ENCODE measurements at regions not wholly inside any gene's neighbourhood (a gene's known extent, or its start where the extent isn't known, plus 50 kb on each side); places are given as distances from the start of the nearest gene placed in this dataset.

DNA sequence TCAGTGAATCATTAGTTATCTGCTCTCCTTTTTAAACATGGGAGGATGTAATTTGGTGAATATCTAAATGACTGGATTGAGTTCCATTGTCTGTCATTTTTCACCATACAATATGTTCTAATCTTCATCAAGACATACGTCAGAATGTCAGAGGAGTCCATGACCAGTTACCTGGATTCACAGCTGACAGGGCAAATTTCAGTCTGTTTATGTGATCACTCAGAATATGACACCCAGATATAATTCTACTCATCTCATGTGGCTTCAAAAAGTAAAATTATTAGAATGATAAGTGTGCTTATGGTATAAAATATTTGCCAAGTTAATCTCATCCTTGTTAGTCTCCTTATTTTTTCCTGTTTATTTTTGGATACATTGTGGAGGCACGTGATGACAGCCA lies 150.2 kb downstream of the CDC14C start:
- no peak for TF ChIP-seq EZH2 (IDR thresholded peaks at IDR 0.05; ENCODE audit: insufficient read depth, low read length)
- TF ChIP-seq, protein P1, sequence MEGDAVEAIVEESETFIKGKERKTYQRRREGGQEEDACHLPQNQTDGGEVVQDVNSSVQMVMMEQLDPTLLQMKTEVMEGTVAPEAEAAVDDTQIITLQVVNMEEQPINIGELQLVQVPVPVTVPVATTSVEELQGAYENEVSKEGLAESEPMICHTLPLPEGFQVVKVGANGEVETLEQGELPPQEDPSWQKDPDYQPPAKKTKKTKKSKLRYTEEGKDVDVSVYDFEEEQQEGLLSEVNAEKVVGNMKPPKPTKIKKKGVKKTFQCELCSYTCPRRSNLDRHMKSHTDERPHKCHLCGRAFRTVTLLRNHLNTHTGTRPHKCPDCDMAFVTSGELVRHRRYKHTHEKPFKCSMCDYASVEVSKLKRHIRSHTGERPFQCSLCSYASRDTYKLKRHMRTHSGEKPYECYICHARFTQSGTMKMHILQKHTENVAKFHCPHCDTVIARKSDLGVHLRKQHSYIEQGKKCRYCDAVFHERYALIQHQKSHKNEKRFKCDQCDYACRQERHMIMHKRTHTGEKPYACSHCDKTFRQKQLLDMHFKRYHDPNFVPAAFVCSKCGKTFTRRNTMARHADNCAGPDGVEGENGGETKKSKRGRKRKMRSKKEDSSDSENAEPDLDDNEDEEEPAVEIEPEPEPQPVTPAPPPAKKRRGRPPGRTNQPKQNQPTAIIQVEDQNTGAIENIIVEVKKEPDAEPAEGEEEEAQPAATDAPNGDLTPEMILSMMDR (IDR thresholded peaks at IDR 0.05; ENCODE audit: insufficient read depth, low read depth, low read length), result no peak

All from astrocyte (in vitro differentiated cells and primary cell).